Muscle of leg (tissue), 3 donors: ENCODE measurements at regions not wholly inside any gene's neighbourhood (a gene's known extent, or its start where the extent isn't known, plus 50 kb on each side); places are given as distances from the start of the nearest gene placed in this dataset.
"Not testable (repeated sequence)": the region's sequence is repeated elsewhere in the genome, so short reads cannot be mapped to it uniquely, and the experiment has no call there.

ENCODE experiments used
- DNase-seq: peaks from one replicate; pipeline ENCODE4 v3.0.0; 2013
- H3K27ac ChIP-seq: one replicate; pipeline ENCODE4 v1.5.1; 2013; ENCODE audit warnings: mild to moderate bottlenecking, low read length, control low read depth
- H3K27me3 ChIP-seq: one replicate; pipeline ENCODE4 v1.6.1; 2013; ENCODE audit warnings: low read length; ENCODE audit not compliant: control insufficient read depth, insufficient read depth
- H3K36me3 ChIP-seq: one replicate; pipeline ENCODE4 v1.6.1; 2013; ENCODE audit warnings: low read length; ENCODE audit not compliant: control insufficient read depth, insufficient read depth
- H3K4me1 ChIP-seq: one replicate; pipeline ENCODE4 v1.6.1; 2013; ENCODE audit warnings: low read length; ENCODE audit not compliant: control insufficient read depth, insufficient read depth
- H3K4me3 ChIP-seq: one replicate; pipeline ENCODE4 v1.5.1; 2013; ENCODE audit warnings: low read length, control low read depth
- H3K9me3 ChIP-seq: replicated peaks from 2 replicates; pipeline ENCODE4 v1.6.1; 2013; ENCODE audit warnings: low read depth, low read length; ENCODE audit not compliant: control insufficient read depth
- WGBS: methylation state at CpG from one replicate; pipeline ENCODE4 v1.1.5; 2013; ENCODE audit warnings: missing lambda C conversion rate; ENCODE audit not compliant: insufficient coverage; 5-methylcytosine and 5-hydroxymethylcytosine counted together

GRCh38 chr20:52081066-52081465 is 110.5 kb downstream of the ZFP64 start:
- Histone ChIP-seq H3K27me3 (no peaks in the 10 kb centered on the region), H3K27ac (no peak overlapping the region), H3K4me3 (no peak overlapping the region), H3K4me1 (no peaks in the 10 kb centered on the region), H3K9me3 (peaks cover under 1% of the 10 kb centered on the region), H3K36me3 (peaks cover 18% of the 10 kb centered on the region)
- 51% methylated on average over 4 of the region's 5 CpGs for WGBS
- no peak for DNase-seq

- Histone ChIP-seq H3K4me3 (no peak overlapping the region), H3K27ac (no peak overlapping the region), H3K9me3 (no peaks in the 10 kb centered on the region), H3K4me1 (no peaks in the 10 kb centered on the region), H3K27me3 (no peaks in the 10 kb centered on the region), H3K36me3 (peaks cover 9% of the 10 kb centered on the region)
- DNase-seq, result no peak
- 60% methylated on average over 1 of the region's 4 CpGs for WGBS
Measured at GRCh38 chr20:52078289-52078688, 113.3 kb downstream of the ZFP64 start.

GRCh38 chr20:52076164-52076563 is 115.4 kb downstream of the ZFP64 start:
- peaks cover 5% of the 10 kb centered on the region for H3K36me3 ChIP-seq
- peak; percentile 16 for DNase-seq
- no peaks in the 10 kb centered on the region for H3K27me3 ChIP-seq
- no peaks in the 10 kb centered on the region for H3K9me3 ChIP-seq
- no peaks in the 10 kb centered on the region for H3K4me1 ChIP-seq
- no peak overlapping the region for H3K27ac ChIP-seq
- WGBS, result no CpG with 5 or more reads among the region's 2 CpGs
- no peak overlapping the region for H3K4me3 ChIP-seq

GRCh38 chr20:52075400-52075799 is 116.2 kb downstream of the ZFP64 start:
- no peak for DNase-seq
- no peak overlapping the region for H3K4me3 ChIP-seq
- no CpG with 5 or more reads among the region's 3 CpGs for WGBS

GRCh38 chr20:52071136-52071535 is 120.4 kb downstream of the ZFP64 start:
- no CpG with 5 or more reads among the region's 2 CpGs for WGBS
- H3K27me3 ChIP-seq, result no peaks in the 10 kb centered on the region
- no peak for DNase-seq
- no peak overlapping the region for H3K4me3 ChIP-seq
- H3K9me3 ChIP-seq, result no peaks in the 10 kb centered on the region
- no peaks in the 10 kb centered on the region for H3K36me3 ChIP-seq
- no peak overlapping the region for H3K27ac ChIP-seq
- no peaks in the 10 kb centered on the region for H3K4me1 ChIP-seq

More at GRCh38 chr20:52075400-52075799, 116.2 kb downstream of the ZFP64 start:
- no peaks in the 10 kb centered on the region for H3K9me3 ChIP-seq
- H3K27ac ChIP-seq, result no peak overlapping the region
- H3K36me3 ChIP-seq, result peaks cover 4% of the 10 kb centered on the region
- H3K27me3 ChIP-seq, result no peaks in the 10 kb centered on the region
- no peaks in the 10 kb centered on the region for H3K4me1 ChIP-seq

- Histone ChIP-seq H3K36me3 (no peaks in the 10 kb centered on the region), H3K9me3 (no peaks in the 10 kb centered on the region), H3K4me1 (no peaks in the 10 kb centered on the region), H3K27me3 (no peaks in the 10 kb centered on the region), H3K27ac (no peak overlapping the region), H3K4me3 (no peak overlapping the region)
- no peak for DNase-seq
- no CpG with 5 or more reads among the region's 1 CpG for WGBS
Measured at GRCh38 chr20:52064931-52065330, 126.6 kb downstream of the ZFP64 start.

GRCh38 chr20:52062452-52063209 is 128.9 kb downstream of the ZFP64 start:
- no peak for DNase-seq
- 70% methylated on average over 4 of the region's 5 CpGs for WGBS
- no peaks in the 10 kb centered on the region for H3K4me1 ChIP-seq
- H3K9me3 ChIP-seq, result no peaks in the 10 kb centered on the region
- H3K27me3 ChIP-seq, result no peaks in the 10 kb centered on the region
- H3K27ac ChIP-seq, result no peak overlapping the region
- no peaks in the 10 kb centered on the region for H3K36me3 ChIP-seq
- no peak overlapping the region for H3K4me3 ChIP-seq

- Histone ChIP-seq H3K9me3 (peaks cover 12% of the 10 kb centered on the region), H3K27ac (no peak overlapping the region), H3K36me3 (no peaks in the 10 kb centered on the region), H3K4me1 (no peaks in the 10 kb centered on the region), H3K27me3 (no peaks in the 10 kb centered on the region), H3K4me3 (no peak overlapping the region)
- 11% methylated on average over 3 of the region's 11 CpGs for WGBS
- peak; percentile 50 for DNase-seq
Measured at GRCh38 chr20:52060794-52061714, 130.5 kb downstream of the ZFP64 start.

GRCh38 chr20:52057133-52057532 is 134.4 kb downstream of the ZFP64 start:
- H3K9me3 ChIP-seq, result peaks cover 14% of the 10 kb centered on the region
- not testable (repeated sequence) for H3K27me3 ChIP-seq, H3K4me1 ChIP-seq, H3K4me3 ChIP-seq, DNase-seq, H3K27ac ChIP-seq, H3K36me3 ChIP-seq
- no CpG with 5 or more reads among the region's 3 CpGs for WGBS

- Histone ChIP-seq H3K27ac (no peak overlapping the region), H3K36me3 (no peaks in the 10 kb centered on the region), H3K9me3 (peaks cover 14% of the 10 kb centered on the region), H3K4me3 (no peak overlapping the region), H3K27me3 (no peaks in the 10 kb centered on the region), H3K4me1 (no peaks in the 10 kb centered on the region)
- no peak for DNase-seq
Measured at GRCh38 chr20:52056203-52057062, 135.1 kb downstream of the ZFP64 start.
